Thyroid gland (tissue), 4 donors: ENCODE measurements at regions not wholly inside any gene's neighbourhood (a gene's known extent, or its start where the extent isn't known, plus 50 kb on each side); places are given as distances from the start of the nearest gene placed in this dataset.
A peak's percentile ranks its signal among the peaks of the same experiment; 100 is the strongest.

ENCODE experiments used
- DNase-seq, 2 donors: peaks; one replicate each; pipeline ENCODE4 v3.0.0-alpha.2; 2019
- H3K27ac ChIP-seq, 3 donors: fragments of 200-600 bp; sonication (generic); 1 replicate in 2 of 3; 2 replicates in 1 of 3; pipeline ENCODE4 v1.5.1; 2016 to 2019; ENCODE audit warnings: mild to moderate bottlenecking in 1 of 3, moderate library complexity in 1 of 3
- H3K27me3 ChIP-seq: fragments of 200-600 bp; sonication (generic); one replicate; pipeline ENCODE4 v1.5.1; 2019
- H3K36me3 ChIP-seq, 2 donors: fragments of 200-600 bp; sonication (generic); one replicate each; pipeline ENCODE4 v1.5.1; 2016 to 2019
- H3K4me1 ChIP-seq, 2 donors: fragments of 200-600 bp; sonication (generic); one replicate each; pipeline ENCODE4 v1.5.1; 2017 to 2019
- H3K4me3 ChIP-seq, 3 donors: fragments of 200-600 bp; sonication (generic); replicated peaks in 1 of 3; 1 replicate in 2 of 3; 2 replicates in 1 of 3; pipeline ENCODE4 v1.5.1; 2016; ENCODE audit warnings: mild to moderate bottlenecking in 1 of 3
- H3K9me3 ChIP-seq: fragments of 200-600 bp; sonication (generic); one replicate; pipeline ENCODE4 v1.5.1; 2017
- POLR2A ChIP-seq, 2 donors: fragments of 450-650 bp; IDR thresholded peaks; one replicate each; pipeline ENCODE4 v1.6.1; 2017; ENCODE audit warnings: antibody characterized with exemption in 2 of 2, mild to moderate bottlenecking in 2 of 2, moderate library complexity in 1 of 2
- WGBS, 2 donors: methylation state at CpG; one replicate each; pipeline ENCODE4 v1.1.5; 2017; 5-methylcytosine and 5-hydroxymethylcytosine counted together
- intact Hi-C: fragments of 100-400 bp; cut with DNase I; formaldehyde crosslinking; loops from one replicate; pipeline ENCODE4 v1.15.1; 2023
- TF ChIP-seq, protein P1 (sequence below), 6 experiments: fragments of 200-600 bp in 3 of 6; fragments of 450-650 bp in 3 of 6; sonication (generic) in 3 of 6; IDR thresholded peaks; one replicate each; pipeline ENCODE4 v1.5.1; 2016 to 2019; ENCODE audit warnings: antibody characterized with exemption in 6 of 6, mild to moderate bottlenecking in 2 of 6, inconsistent platforms in 1 of 6, moderate library complexity in 1 of 6

DNA sequence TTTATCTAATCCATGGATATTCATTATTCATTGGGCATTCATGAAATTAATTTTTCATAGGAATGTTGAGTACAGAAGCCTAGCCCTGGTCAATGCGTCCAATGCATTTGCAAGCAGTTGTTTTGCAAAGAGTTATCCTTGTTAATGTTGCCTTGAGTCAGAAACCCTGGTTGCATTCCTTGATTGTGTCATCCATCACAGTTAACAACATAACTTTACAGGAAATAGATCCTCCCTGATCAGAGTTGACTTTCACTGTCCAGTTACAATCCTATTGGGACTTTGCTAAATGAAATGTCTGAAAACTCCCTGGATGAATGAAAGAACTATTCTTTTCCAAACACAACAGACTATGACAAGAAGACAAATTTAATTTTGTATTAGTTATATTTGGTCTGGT is 924.3 kb upstream of the SLIT2 start:
- Histone ChIP-seq H3K9me3 (no peaks in the 10 kb centered on the region), H3K4me1 (no peaks in the 10 kb centered on the region), H3K27ac (no peak overlapping the region), H3K27me3 (no peaks in the 10 kb centered on the region), H3K36me3 (no peaks in the 10 kb centered on the region), H3K4me3 (no peak overlapping the region)
- intact Hi-C loops, result no loop called here
- WGBS, 2 donors, result 73 to 81% methylated on average over 1 of the region's 1 CpG
- TF ChIP-seq POLR2A (IDR thresholded peaks at IDR 0.05), result no peak
- TF ChIP-seq, protein P1, sequence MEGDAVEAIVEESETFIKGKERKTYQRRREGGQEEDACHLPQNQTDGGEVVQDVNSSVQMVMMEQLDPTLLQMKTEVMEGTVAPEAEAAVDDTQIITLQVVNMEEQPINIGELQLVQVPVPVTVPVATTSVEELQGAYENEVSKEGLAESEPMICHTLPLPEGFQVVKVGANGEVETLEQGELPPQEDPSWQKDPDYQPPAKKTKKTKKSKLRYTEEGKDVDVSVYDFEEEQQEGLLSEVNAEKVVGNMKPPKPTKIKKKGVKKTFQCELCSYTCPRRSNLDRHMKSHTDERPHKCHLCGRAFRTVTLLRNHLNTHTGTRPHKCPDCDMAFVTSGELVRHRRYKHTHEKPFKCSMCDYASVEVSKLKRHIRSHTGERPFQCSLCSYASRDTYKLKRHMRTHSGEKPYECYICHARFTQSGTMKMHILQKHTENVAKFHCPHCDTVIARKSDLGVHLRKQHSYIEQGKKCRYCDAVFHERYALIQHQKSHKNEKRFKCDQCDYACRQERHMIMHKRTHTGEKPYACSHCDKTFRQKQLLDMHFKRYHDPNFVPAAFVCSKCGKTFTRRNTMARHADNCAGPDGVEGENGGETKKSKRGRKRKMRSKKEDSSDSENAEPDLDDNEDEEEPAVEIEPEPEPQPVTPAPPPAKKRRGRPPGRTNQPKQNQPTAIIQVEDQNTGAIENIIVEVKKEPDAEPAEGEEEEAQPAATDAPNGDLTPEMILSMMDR (IDR thresholded peaks at IDR 0.05), result no peak
- no peak for DNase-seq

DNA sequence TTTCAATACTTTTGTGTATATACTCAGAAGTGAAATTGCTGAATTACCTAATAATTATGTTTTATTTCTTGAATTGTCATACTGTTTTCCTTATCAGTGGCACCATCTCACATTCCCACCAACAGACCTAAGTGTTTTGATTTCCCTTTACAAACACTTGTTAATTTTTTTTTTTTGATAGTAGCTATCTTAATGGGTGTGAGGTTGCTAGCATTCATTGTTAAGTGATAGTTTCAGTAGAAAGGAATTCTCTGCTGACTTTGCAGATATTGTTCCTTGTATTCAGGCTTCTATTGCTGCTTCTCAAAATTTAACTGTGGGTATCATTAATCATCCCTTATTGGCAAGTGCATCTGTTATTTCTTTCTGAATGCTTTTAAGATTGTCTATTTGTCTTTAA is 927.5 kb upstream of the SLIT2 start:
- intact Hi-C loops, result no loop called here
- Histone ChIP-seq H3K27ac (no peak overlapping the region), H3K27me3 (no peaks in the 10 kb centered on the region), H3K36me3 (no peaks in the 10 kb centered on the region), H3K4me3 (no peak overlapping the region), H3K9me3 (no peaks in the 10 kb centered on the region), H3K4me1 (no peaks in the 10 kb centered on the region)
- no peak for DNase-seq
- TF ChIP-seq, protein P1 (IDR thresholded peaks at IDR 0.05), result no peak
- no peak for TF ChIP-seq POLR2A (IDR thresholded peaks at IDR 0.05)

DNA sequence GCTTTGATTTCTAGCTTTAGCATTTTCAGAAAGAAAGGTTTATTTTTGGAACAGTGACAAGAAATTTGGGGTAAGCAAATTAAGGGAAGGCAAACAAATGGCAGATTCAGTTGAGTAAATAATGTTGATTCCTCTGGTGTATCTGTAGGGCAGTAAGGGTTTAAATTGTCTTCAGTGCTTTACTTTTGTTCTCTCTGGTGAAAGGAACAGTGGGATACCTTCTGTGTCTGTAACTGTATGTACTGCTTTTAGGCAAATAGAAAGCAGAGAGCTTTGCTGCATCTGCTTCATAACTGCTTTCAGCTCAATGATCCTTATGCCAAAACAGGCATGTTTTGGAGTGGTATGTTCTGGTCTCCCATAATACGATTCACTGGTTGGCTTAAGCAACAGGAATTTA is 932.1 kb upstream of the SLIT2 start:
- H3K4me3 ChIP-seq, result no peak overlapping the region
- no peaks in the 10 kb centered on the region for H3K27me3 ChIP-seq
- H3K4me1 ChIP-seq, result no peaks in the 10 kb centered on the region
- H3K9me3 ChIP-seq, result no peaks in the 10 kb centered on the region
- H3K36me3 ChIP-seq, result no peaks in the 10 kb centered on the region
- 72 to 76% methylated on average over 1 of the region's 1 CpG for WGBS, 2 donors
- H3K27ac ChIP-seq, result no peak overlapping the region
- intact Hi-C loops, result no loop called here
- no peak for DNase-seq
- TF ChIP-seq, protein P1 (IDR thresholded peaks at IDR 0.05), result no peak
- TF ChIP-seq POLR2A (IDR thresholded peaks at IDR 0.05), result no peak

DNA sequence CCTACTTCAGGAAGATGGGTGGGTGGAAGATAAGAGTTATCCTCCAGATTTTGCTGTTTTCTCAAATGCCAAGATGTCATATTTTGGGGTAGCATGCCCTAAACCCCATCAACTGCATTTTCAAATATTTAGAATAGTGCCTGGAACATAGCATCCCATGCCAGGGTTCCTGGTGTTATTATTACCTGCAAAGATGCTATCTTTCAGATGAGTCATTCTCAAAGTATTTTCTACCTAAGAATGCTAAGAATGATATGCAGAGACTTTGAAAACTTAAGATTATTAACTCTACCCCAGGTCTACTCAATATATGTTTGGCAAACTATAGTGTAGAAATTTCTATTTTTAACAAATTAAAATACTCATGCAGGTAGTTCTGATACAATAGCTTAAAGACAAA is 934.3 kb upstream of the SLIT2 start:
- H3K9me3 ChIP-seq, result no peaks in the 10 kb centered on the region
- no peaks in the 10 kb centered on the region for H3K4me1 ChIP-seq
- TF ChIP-seq, protein P1 (IDR thresholded peaks at IDR 0.05), result no peak
- no peak for TF ChIP-seq POLR2A (IDR thresholded peaks at IDR 0.05)
- intact Hi-C loops, result no loop called here
- H3K27me3 ChIP-seq, result no peaks in the 10 kb centered on the region
- H3K4me3 ChIP-seq, result no peak overlapping the region
- H3K27ac ChIP-seq, result no peak overlapping the region
- H3K36me3 ChIP-seq, result no peaks in the 10 kb centered on the region
- no peak for DNase-seq

DNA sequence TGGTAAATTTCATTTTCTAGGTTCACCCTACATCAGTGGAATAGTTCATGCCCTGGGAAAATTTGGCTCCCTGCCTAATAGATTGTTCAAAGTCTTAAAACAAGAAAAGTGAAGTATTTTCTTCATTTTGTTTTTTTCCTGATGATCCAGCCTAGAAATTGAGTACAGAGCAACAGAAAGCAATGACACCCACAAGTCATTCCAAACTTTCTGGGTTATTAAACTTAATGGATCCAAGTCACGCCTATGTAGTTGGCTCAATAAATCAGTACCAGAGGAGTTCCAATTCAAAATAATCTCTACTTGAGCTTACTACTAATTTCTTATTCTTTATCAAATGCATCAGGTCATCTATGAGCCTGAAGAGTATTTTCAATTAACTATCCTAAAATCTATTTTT is 937.6 kb upstream of the SLIT2 start:
- no peaks in the 10 kb centered on the region for H3K27me3 ChIP-seq
- no peak overlapping the region for H3K27ac ChIP-seq
- no peaks in the 10 kb centered on the region for H3K9me3 ChIP-seq
- H3K36me3 ChIP-seq, result no peaks in the 10 kb centered on the region
- intact Hi-C loops, result no loop called here
- WGBS, 2 donors, result 67 to 88% methylated on average over 1 of the region's 1 CpG
- TF ChIP-seq POLR2A (IDR thresholded peaks at IDR 0.05), result no peak
- no peaks in the 10 kb centered on the region for H3K4me1 ChIP-seq
- H3K4me3 ChIP-seq, result no peak overlapping the region
- DNase-seq, result no peak

DNA sequence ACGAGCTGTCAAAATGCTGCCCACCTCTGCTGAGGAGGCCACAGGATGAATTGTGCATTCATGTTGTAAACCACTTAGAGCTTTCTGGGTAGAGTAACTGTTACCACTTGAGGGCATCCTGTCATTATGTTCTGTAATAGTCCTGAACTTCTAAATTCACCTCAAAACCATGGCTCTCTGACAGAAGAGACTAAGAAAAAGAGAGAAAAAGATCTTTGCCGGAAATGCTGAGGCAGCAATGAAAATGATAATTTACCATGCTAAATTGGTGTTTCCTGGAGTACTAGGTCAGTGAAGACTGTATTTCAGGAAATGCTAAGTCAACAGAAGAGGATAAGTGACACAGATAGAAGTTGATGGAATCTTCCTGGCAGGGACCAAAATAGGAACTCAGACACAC is 942.3 kb upstream of the SLIT2 start:
- no peaks in the 10 kb centered on the region for H3K36me3 ChIP-seq
- WGBS, 2 donors, result 64 to 66% methylated on average over 2 of the region's 2 CpGs
- H3K9me3 ChIP-seq, result no peaks in the 10 kb centered on the region
- no peaks in the 10 kb centered on the region for H3K27me3 ChIP-seq
- no peaks in the 10 kb centered on the region for H3K4me1 ChIP-seq
- intact Hi-C loops, result no loop called here
- H3K4me3 ChIP-seq, result no peak overlapping the region
- no peak for DNase-seq
- no peak for TF ChIP-seq POLR2A (IDR thresholded peaks at IDR 0.05)
- TF ChIP-seq, protein P1 (IDR thresholded peaks at IDR 0.05), result peak in 1 of 6 experiments; percentile 11
- no peak overlapping the region for H3K27ac ChIP-seq
